ENCODE measurements at regions not wholly inside any gene's neighbourhood (a gene's known extent, or its start where the extent isn't known, plus 50 kb on each side); places are given as distances from the start of the nearest gene placed in this dataset.
A peak's percentile ranks its signal among the peaks of the same experiment; 100 is the strongest.

GRCh38 chr4:181431006-181431405, 812.2 kb upstream of the TENM3 start:
- DNase-seq: no peak

DNA sequence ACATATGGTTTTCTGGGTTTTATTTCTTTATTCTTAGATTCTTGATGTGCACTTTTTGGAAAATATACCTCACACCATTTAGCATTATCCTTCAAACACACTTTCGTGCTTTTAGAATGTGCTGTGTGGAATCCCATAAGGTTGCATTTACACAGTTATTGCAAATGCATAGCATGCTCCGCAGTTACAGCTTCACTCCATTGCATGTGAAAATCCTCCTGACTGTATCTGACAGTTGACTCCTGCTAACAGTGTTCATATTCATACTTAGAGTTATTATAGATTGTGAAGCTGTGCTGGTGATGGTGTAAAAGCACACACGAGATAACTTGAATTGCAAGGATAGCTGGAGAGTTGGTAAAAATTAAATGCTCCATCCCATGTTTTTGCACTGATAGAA, 811.5 kb upstream of the TENM3 start:
- DNase-seq: no peak

DNA sequence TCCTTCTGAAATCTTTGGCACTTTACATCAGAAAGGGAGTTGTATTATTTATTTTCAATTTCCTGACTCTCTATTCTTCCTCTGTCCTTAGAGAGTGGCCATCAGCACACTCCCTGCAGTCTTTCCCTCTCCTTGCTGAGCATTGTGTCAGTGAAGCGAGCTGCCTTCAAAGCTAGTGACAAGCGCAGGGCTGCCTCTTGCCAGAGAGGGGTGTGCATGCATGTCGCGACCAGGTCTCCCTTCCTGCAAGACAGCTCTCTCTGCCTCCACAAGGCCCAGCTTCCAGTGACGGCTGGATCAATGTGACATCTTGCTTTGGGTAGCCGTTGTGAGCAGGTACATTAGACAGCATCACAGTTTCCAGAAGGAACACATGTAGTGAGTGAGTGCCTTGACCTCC, 810.9 kb upstream of the TENM3 start:
- no peak for DNase-seq

GRCh38 chr4:181437895-181438294, 805.3 kb upstream of the TENM3 start:
- no peak for DNase-seq

- DNase-seq: no peak
Measured at GRCh38 chr4:181438641-181439040, 804.6 kb upstream of the TENM3 start.

- no peak for DNase-seq
Measured at GRCh38 chr4:181443021-181443420, 800.2 kb upstream of the TENM3 start.

GRCh38 chr4:181465826-181466225, 777.4 kb upstream of the TENM3 start:
- no peak for DNase-seq

- no peak for DNase-seq
Measured at GRCh38 chr4:181468451-181468850, 774.8 kb upstream of the TENM3 start.

GRCh38 chr4:181470306-181470705, 772.9 kb upstream of the TENM3 start:
- peak; percentile 27 for DNase-seq

DNA sequence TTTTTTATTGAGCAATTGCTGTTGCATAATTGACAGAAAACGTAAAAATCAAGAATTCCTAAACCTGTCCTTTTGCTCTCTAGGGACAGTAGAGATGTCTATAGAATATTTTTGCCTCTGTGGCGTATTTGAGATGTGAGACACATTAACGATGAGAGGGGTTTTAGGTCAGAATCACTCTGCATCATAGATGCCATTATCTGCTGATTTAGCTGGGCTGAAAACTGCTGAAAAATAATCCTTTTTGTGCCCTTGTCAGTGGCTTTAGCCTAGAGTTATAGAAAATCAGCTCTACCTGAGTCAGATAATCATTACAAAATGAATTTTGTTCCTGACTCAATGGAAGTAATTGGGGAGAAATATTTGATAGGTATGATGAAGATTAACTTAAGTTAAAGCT, 767.8 kb upstream of the TENM3 start:
- DNase-seq: no peak

DNA sequence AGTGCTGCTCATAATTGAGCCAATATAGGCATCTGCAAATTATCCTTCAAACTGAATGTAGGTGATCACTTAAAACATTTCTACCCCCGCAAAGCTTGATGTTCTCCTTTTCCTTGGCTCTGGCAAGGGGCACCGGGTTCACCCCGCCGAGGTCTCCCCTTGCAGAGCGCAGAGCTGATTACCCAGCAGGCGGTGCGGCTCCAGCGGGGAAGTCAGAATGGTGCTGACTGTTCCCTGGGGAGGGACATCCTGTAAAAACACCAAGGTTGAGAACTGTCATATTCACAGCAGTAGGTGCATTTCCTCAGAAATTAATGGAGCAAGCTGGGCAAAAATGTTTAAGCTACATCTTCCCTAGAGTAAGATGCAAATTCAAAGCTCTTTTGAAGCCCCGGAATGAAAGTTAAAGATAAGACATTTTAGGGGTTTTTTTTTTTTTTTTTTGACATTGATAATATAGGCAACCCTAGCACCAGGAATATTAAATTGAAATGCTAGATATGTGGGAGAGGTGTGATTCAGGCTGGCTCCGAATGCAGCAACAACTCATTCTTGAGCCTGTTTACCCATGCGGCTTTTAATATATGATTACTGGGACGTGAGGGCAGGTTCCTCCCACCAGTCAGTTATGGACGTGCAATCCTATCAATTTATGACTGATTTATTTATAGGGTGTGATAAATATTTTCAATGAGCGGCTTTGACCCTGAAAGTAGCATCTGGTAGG, 767.3 kb upstream of the TENM3 start:
- DNase-seq: no peak

- DNase-seq: no peak
Measured at GRCh38 chr4:181476508-181476890, 766.7 kb upstream of the TENM3 start.

- DNase-seq: no peak
Measured at GRCh38 chr4:181477591-181477990, 765.6 kb upstream of the TENM3 start.

DNA sequence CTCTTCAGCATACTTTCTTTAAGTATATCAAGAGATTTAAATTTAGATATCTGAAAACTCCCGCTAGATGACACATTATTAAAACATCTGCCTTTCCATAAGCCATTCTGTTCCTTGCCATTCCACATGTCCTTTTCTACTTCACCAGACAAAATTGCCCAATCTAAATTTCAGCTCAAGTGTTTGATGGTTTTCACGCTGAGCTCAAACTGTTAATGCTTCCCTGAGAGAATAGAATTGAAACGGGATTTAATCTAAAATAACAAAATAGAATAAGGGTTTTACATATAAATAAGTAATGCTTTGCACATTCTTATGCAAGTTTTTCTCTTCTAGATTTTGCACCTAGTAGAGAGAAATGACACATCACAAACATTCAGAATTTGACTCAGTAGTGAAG, 764.5 kb upstream of the TENM3 start:
- no peak for DNase-seq

DNA sequence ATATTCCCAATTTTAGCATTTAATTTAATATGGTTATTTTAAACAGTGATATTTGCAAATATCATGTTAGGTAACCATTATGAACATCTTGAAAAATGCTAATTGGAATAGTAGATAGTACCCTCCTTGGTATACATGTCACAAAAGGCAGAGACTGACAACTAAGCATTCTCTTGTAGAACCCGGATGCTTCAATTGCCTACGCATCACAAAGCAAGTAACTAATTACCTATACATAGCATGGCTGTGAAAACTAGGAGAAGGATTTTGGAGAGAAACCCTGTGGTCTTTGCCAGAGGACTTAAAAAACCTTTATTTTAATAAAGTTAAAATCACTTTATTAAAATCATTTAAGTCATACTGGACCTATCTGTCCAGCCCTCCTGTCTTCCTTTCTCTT, 764.1 kb upstream of the TENM3 start:
- no peak for DNase-seq

- DNase-seq: no peak
Measured at GRCh38 chr4:181484396-181484795, 758.8 kb upstream of the TENM3 start.

DNA sequence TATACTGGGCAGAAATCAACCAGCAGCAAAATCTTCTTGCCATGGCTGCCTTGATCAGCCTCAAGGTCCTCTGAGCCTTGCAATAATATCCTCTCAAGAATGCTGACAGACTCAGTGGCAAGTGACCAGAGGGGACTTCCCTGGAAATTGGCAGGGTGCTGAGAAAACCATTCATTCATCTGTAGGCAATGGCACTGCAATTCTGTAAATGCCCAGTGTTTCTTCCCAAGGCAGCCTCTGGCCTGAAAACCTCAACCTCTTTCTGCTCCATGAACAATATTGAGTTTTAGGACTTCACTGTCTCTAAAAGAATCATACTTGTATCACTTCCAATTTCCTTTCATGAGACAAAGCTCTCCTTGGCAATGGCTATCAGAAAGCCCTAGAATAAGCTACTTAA, 754.3 kb upstream of the TENM3 start:
- DNase-seq: no peak

DNA sequence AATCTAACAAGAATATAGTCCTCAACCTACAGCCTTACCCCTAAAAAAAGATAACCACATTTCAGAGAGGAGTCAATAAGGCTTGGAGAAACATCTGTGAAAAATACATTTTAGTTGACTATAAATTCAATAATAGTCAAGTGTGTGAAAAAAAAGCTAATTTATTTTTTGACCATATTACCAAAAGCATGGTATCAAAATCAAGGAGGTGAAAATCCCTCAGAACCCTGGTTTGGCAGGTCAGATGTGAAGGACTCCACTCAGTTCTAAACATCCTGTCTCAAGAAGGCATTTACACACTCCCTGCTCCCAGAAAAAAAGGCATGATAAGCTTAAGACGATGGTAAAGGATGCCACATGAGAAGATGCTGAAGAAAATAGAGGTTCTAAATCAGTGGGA, 745.1 kb upstream of the TENM3 start:
- DNase-seq: no peak

- DNase-seq: no peak
Measured at GRCh38 chr4:181502611-181503010, 740.6 kb upstream of the TENM3 start.

DNA sequence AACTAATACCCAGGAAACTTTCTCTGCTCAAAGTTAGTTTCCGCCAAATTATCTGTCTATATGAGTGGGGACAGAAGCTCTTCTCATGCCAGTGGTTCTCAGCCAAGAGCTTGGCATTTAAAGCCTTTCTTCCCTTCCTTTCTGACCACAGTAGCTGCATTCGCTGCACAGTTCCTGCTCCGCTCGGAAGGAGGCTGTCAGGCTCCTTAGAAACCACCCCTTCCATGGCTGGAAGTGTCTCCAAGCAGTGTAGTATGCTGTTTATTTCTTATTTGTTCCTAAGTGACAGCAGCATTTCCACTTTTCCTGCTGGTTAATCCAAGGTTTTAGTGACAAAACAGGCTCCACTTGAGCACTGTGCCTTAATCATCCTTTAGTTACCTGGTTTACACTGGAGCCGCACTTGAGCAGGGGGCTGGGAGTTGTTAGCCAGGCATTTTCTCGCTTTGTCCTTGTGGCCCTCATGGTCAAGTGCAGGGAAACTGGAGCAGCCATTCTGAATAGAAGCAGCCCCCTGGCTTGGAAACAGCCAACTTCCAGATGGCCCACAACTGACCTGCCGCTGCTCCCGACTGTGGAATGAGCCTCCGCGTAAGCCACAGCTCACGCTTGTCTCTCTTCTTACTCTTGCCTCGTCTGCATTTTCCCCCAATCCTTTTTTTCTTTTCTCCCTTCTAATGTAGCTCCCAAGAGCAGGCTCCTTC, 739.4 kb upstream of the TENM3 start:
- DNase-seq: no peak

DNA sequence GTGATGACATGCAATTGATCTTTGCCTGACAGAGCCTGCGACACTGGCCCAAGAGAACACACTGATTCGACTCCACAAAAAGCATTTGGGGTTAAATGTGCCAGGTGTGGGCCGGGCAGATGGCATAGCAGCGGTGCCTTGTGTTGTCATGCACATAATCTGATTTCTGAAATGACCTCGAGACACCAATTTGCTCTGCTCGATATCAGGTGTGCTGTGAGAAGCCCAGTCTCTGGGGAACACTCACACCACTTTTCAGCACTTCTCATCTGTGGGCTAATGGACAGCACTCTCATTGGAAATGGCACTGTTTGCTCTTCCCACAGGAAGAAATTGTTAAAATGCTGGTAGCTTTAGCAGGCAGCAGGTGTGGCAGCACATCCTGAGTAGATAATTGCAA, 738.3 kb upstream of the TENM3 start:
- no peak for DNase-seq

DNA sequence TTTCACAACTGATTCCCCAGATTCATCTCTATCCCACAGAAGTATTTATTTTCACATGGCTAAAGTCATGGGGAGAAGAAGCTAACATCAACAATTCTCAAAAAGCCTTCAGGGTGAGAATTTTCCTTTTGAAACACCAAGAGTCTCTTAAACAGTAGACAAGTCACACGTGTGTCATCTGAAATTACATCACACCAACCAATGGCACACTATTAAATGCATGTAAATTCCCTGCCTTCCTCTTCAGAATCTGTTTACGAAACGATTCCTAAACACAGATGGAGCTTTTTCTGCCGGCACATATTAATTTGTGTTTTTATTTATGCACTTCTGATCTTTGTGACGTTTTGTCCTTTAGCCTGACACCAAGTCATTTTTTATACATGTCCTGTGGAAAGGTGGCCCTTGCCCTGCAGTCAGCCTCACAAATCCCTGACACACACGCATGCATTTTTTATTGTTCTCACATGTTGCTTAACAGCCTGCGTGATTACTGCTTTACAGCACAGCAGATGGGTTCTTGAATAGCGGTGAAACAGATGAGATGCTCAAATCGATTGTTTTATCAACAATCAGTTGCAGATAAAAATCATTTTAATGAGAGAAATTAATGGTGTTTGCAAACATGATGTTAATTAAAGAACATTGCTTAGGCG, 735.9 kb upstream of the TENM3 start:
- no peak for DNase-seq

DNA sequence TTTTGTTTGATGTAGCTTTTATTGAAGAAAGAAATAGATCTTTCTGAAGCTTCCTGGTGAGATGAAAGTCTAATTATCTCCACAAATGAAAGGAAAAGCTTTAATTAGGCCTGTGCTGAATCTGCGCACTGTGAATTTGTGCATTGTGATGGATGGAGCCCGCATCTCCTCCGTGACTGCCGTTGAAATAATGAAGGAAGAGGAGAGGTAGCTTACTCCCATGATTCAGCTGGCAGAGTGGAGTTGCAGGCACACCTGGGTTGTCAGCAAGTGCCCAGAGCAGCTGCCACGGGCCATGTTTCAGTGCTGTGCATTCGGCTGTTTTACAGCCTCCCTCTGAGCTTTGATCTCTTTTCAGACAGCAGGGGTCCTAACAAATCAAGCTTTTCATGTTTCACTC, 735.3 kb upstream of the TENM3 start:
- DNase-seq: no peak

GRCh38 chr4:181508601-181509000, 734.6 kb upstream of the TENM3 start:
- no peak for DNase-seq

Data from left kidney (tissue), 1 donor.